ENCODE measurements at regions not wholly inside any gene's neighbourhood (a gene's known extent, or its start where the extent isn't known, plus 50 kb on each side); places are given as distances from the start of the nearest gene placed in this dataset.

DNA sequence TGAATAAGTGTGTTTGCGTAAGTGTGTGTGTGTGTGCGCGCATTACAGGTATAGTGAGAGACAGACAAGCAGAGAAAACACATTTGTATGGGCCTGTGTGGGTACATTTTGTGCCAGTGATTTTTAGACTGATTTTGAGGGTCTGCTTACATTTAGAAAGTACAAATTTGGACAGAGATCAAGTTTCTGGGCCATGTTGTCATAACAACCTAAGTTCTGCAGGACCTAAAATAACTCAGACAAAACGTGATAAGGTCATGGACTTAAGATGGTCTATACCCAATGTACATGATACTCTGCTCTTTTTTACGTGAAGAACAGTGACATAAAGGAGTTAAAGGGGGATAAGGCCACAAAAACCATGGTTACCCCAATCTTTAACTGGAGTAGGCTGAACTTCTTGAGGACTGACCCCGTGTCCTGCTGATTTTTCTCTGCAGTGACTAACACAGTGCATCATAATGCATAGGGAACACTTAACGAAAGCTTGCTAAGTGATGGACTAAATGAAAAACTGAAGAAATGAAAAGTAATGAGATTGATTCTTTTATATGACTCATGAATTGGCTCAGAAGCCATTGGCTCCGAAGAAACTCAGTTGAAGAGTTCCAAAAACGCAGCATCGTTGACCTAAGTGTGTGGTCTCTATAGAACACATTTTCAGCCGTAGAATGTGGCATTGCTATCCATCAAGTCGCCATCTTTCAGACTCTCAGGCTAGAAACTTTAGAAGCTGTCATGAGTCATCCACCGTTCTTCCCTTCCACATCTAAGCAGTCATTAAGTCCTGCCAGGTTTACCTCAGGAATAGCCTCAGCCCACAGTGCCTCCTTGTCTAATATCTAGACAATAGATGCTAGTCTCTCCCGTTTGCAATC is 61.6 kb upstream of the NCOA1 start:
- DNase-seq (ENCODE audit: low read depth, low spot score), result no peak
- Histone ChIP-seq H3K9ac (ENCODE audit: insufficient read length) (no peak overlapping the region), H3K27ac (no peak overlapping the region), H3K4me3 (no peak overlapping the region), H3K36me3 (ENCODE audit: insufficient read depth, low read length) (no peaks in the 10 kb centered on the region), H3K9me3 (ENCODE audit: low read depth, low read length) (no peaks in the 10 kb centered on the region)
- TF ChIP-seq EZH2 (IDR thresholded peaks at IDR 0.05) (no peak), FOXP2 (optimal IDR thresholded peaks at IDR 0.05; ENCODE audit: control extremely low read depth, extremely low read length, insufficient read depth) (no peak), POLR2AphosphoS5 (IDR thresholded peaks at IDR 0.05; ENCODE audit: borderline replicate concordance, low read depth, low read length) (no peak)

GRCh38 chr2:24424387-24424786 is 64.1 kb upstream of the ITSN2 start:
- DNase-seq (ENCODE audit: low read depth, low spot score), result no peak
- H3K4me3 ChIP-seq, result no peak overlapping the region
- no peak overlapping the region for H3K9ac ChIP-seq (ENCODE audit: insufficient read length)
- no peaks in the 10 kb centered on the region for H3K36me3 ChIP-seq (ENCODE audit: insufficient read depth, low read length)
- peaks cover 6% of the 10 kb centered on the region; the same call in 1 of the 2 replicates for H3K9me3 ChIP-seq (ENCODE audit: low read depth, low read length)
- TF ChIP-seq FOXP2 (optimal IDR thresholded peaks at IDR 0.05; ENCODE audit: control extremely low read depth, extremely low read length, insufficient read depth) (no peak), POLR2AphosphoS5 (IDR thresholded peaks at IDR 0.05; ENCODE audit: borderline replicate concordance, low read depth, low read length) (no peak)
- H3K27ac ChIP-seq, result no peak overlapping the region

GRCh38 chr2:24423095-24423494 is 62.8 kb upstream of the ITSN2 start:
- H3K9me3 ChIP-seq (ENCODE audit: low read depth, low read length), result peaks cover 6% of the 10 kb centered on the region; the same call in 1 of the 2 replicates
- no peak overlapping the region for H3K27ac ChIP-seq
- no peaks in the 10 kb centered on the region for H3K36me3 ChIP-seq (ENCODE audit: insufficient read depth, low read length)

DNA sequence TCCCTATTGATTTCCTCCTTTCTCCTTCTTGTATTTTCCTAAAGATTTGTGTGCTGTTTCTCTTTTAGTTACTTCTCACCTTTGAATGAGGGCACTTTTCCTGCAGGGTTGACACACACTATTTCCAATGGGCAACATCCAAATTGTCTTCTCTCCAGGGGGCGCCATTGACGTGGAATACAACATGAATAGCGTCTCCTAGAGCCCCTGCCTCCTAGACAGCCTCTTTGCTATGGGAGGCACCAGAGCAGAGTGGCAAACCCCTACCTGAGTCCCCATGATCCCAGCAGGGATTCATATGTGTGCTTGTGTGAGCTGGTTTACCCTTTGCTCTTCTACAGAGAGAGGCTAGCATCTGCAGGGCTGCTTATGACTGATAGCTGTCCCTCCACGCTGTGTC is 61.3 kb upstream of the ITSN2 start:
- H3K9ac ChIP-seq (ENCODE audit: insufficient read length), result no peak overlapping the region
- no peak overlapping the region for H3K4me3 ChIP-seq
- H3K36me3 ChIP-seq (ENCODE audit: insufficient read depth, low read length), result no peaks in the 10 kb centered on the region
- H3K9me3 ChIP-seq (ENCODE audit: low read depth, low read length), result peaks cover 6% of the 10 kb centered on the region; the same call in 1 of the 2 replicates
- DNase-seq (ENCODE audit: low read depth, low spot score), result peak; percentile 10
- no peak overlapping the region for H3K27ac ChIP-seq
- TF ChIP-seq EZH2 (IDR thresholded peaks at IDR 0.05), result no peak
- TF ChIP-seq POLR2AphosphoS5 (IDR thresholded peaks at IDR 0.05; ENCODE audit: borderline replicate concordance, low read depth, low read length), result no peak
- no peak for TF ChIP-seq FOXP2 (optimal IDR thresholded peaks at IDR 0.05; ENCODE audit: control extremely low read depth, extremely low read length, insufficient read depth)

More at GRCh38 chr2:24423095-24423494, 62.8 kb upstream of the ITSN2 start:
- no peak for DNase-seq (ENCODE audit: low read depth, low spot score)
- no peak overlapping the region for H3K9ac ChIP-seq (ENCODE audit: insufficient read length)
- no peak overlapping the region for H3K4me3 ChIP-seq
- TF ChIP-seq EZH2 (IDR thresholded peaks at IDR 0.05), result no peak
- no peak for TF ChIP-seq POLR2AphosphoS5 (IDR thresholded peaks at IDR 0.05; ENCODE audit: borderline replicate concordance, low read depth, low read length)
- no peak for TF ChIP-seq FOXP2 (optimal IDR thresholded peaks at IDR 0.05; ENCODE audit: control extremely low read depth, extremely low read length, insufficient read depth)

DNA sequence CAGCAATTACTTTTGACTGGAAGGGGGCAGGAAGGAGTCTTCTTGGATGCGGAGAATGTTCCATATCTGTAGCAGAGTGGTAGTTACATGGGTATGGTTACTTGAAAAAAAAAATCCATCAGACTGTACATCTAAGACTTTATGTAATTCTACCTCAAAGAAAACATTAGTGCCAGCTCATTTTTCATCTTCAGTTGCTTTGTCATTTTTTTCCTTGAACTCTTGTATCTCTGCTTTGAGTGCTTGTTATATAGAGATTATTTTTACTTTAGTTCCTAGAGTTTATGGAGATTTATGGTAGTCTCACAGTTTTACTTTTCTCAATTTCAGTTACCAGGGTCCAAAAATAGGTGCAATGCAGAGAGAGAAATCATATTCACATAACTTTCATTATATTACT is 60.0 kb upstream of the ITSN2 start:
- Histone ChIP-seq H3K4me3 (no peak overlapping the region), H3K36me3 (ENCODE audit: insufficient read depth, low read length) (no peaks in the 10 kb centered on the region), H3K9ac (ENCODE audit: insufficient read length) (no peak overlapping the region), H3K27ac (no peak overlapping the region), H3K9me3 (ENCODE audit: low read depth, low read length) (peaks cover 6% of the 10 kb centered on the region; the same call in 1 of the 2 replicates)
- TF ChIP-seq EZH2 (IDR thresholded peaks at IDR 0.05) (no peak), POLR2AphosphoS5 (IDR thresholded peaks at IDR 0.05; ENCODE audit: borderline replicate concordance, low read depth, low read length) (no peak), FOXP2 (optimal IDR thresholded peaks at IDR 0.05; ENCODE audit: control extremely low read depth, extremely low read length, insufficient read depth) (no peak)
- no peak for DNase-seq (ENCODE audit: low read depth, low spot score)

- H3K36me3 ChIP-seq (ENCODE audit: insufficient read depth, low read length), result no peaks in the 10 kb centered on the region
- H3K9me3 ChIP-seq (ENCODE audit: low read depth, low read length), result peaks cover 6% of the 10 kb centered on the region; the same call in 1 of the 2 replicates
- no peak for TF ChIP-seq FOXP2 (optimal IDR thresholded peaks at IDR 0.05; ENCODE audit: control extremely low read depth, extremely low read length, insufficient read depth)
- no peak for TF ChIP-seq EZH2 (IDR thresholded peaks at IDR 0.05)
- TF ChIP-seq POLR2AphosphoS5 (IDR thresholded peaks at IDR 0.05; ENCODE audit: borderline replicate concordance, low read depth, low read length), result no peak
- H3K27ac ChIP-seq, result no peak overlapping the region
- H3K9ac ChIP-seq (ENCODE audit: insufficient read length), result no peak overlapping the region
- DNase-seq (ENCODE audit: low read depth, low spot score), result no peak
- no peak overlapping the region for H3K4me3 ChIP-seq
Observed at GRCh38 chr2:24418166-24418841, 58.0 kb upstream of the ITSN2 start.

DNA sequence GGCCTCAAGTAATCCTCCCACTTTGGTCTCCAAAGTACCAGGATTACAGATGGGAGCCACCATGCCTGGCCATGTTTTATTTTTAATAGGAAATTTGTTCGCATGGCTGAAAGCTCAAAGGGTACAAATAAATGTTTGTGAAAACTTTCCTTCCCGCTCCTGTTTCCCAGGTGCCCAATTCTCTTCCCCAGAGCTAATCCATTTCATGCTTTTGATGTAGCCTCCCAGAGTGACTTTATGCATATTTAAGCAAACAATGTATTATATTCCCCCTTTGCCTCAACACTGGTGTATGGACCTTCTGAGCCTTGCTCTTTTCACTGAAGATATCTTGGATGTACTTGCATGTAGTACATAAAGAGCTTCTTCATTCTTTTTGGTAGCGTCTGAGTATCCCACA is 52.5 kb upstream of the ITSN2 start:
- DNase-seq (ENCODE audit: low read depth, low spot score), result no peak
- Histone ChIP-seq H3K36me3 (ENCODE audit: insufficient read depth, low read length) (no peaks in the 10 kb centered on the region), H3K9me3 (ENCODE audit: low read depth, low read length) (no peaks in the 10 kb centered on the region), H3K9ac (ENCODE audit: insufficient read length) (no peak overlapping the region), H3K27ac (no peak overlapping the region), H3K4me3 (no peak overlapping the region)
- TF ChIP-seq EZH2 (IDR thresholded peaks at IDR 0.05) (no peak), POLR2AphosphoS5 (IDR thresholded peaks at IDR 0.05; ENCODE audit: borderline replicate concordance, low read depth, low read length) (no peak), FOXP2 (optimal IDR thresholded peaks at IDR 0.05; ENCODE audit: control extremely low read depth, extremely low read length, insufficient read depth) (no peak)

GRCh38 chr2:24411488-24412151 is 51.3 kb upstream of the ITSN2 start:
- no peak overlapping the region for H3K27ac ChIP-seq

More at GRCh38 chr2:24411488-24412151, 51.3 kb upstream of the ITSN2 start:
- H3K36me3 ChIP-seq (ENCODE audit: insufficient read depth, low read length), result no peaks in the 10 kb centered on the region
- no peaks in the 10 kb centered on the region for H3K9me3 ChIP-seq (ENCODE audit: low read depth, low read length)
- TF ChIP-seq FOXP2 (optimal IDR thresholded peaks at IDR 0.05; ENCODE audit: control extremely low read depth, extremely low read length, insufficient read depth) (no peak), EZH2 (IDR thresholded peaks at IDR 0.05) (no peak), POLR2AphosphoS5 (IDR thresholded peaks at IDR 0.05; ENCODE audit: borderline replicate concordance, low read depth, low read length) (no peak)
- H3K4me3 ChIP-seq, result no peak overlapping the region
- no peak overlapping the region for H3K9ac ChIP-seq (ENCODE audit: insufficient read length)
- DNase-seq (ENCODE audit: low read depth, low spot score), result no peak
